SU-DHL-6 (cell line): ENCODE measurements at regions not wholly inside any gene's neighbourhood (a gene's known extent, or its start where the extent isn't known, plus 50 kb on each side); places are given as distances from the start of the nearest gene placed in this dataset.
"Not testable (repeated sequence)": the region's sequence is repeated elsewhere in the genome, so short reads cannot be mapped to it uniquely, and the experiment has no call there.

Experiments
- H2AFZ ChIP-seq: fragments of 200-600 bp; sonication (generic); 2 replicates; pipeline ENCODE4 v1.6.1; 2014; ENCODE audit warnings: low read depth, mild to moderate bottlenecking, moderate library complexity, mixed read lengths, antibody characterized with exemption, low read length; ENCODE audit not compliant: severe bottlenecking
- H3F3A ChIP-seq: fragments of 200-600 bp; shearing (Covaris generic); 2 replicates; pipeline ENCODE4 v1.6.0; 2016; ENCODE audit warnings: antibody characterized with exemption, mild to moderate bottlenecking; ENCODE audit not compliant: insufficient read depth
- H3K27ac ChIP-seq: fragments of 200-600 bp; sonication (generic); 2 replicates; pipeline ENCODE4 v1.5.1; 2016; ENCODE audit warnings: low read depth, mild to moderate bottlenecking, low read length, moderate library complexity, mixed read lengths
- H3K27me3 ChIP-seq: fragments of 200-600 bp; sonication (generic), shearing (Covaris generic); 2 replicates; pipeline ENCODE4 v1.6.0; 2014; ENCODE audit warnings: mild to moderate bottlenecking, low read length
- H3K36me3 ChIP-seq: fragments of 200-600 bp; sonication (generic); 2 replicates; pipeline ENCODE4 v1.6.1; 2014; ENCODE audit warnings: mild to moderate bottlenecking, low read length, mixed read lengths
- H3K4me2 ChIP-seq: fragments of 300-600, 200-600 bp; shearing (Covaris generic), sonication (generic); 2 replicates; pipeline ENCODE4 v1.6.0; 2014; ENCODE audit warnings: low read length, low read depth, mild to moderate bottlenecking; ENCODE audit not compliant: poor library complexity, severe bottlenecking
- H3K4me3 ChIP-seq: fragments of 200-600 bp; sonication (generic); 2 replicates; pipeline ENCODE4 v1.5.1; 2014; ENCODE audit warnings: antibody characterized with exemption, low read length, mild to moderate bottlenecking, mixed read lengths; ENCODE audit not compliant: insufficient read depth, poor library complexity, severe bottlenecking
- H3K79me2 ChIP-seq: fragments of 200-600 bp; sonication (generic); 2 replicates; pipeline ENCODE4 v1.6.1; 2014; ENCODE audit warnings: mild to moderate bottlenecking, low read length, moderate library complexity; ENCODE audit not compliant: insufficient read depth
- H3K9ac ChIP-seq: fragments of 200-600 bp; sonication (generic); 2 replicates; pipeline ENCODE4 v1.7.0; 2014; ENCODE audit warnings: mild to moderate bottlenecking, low read length
- H3K9me2 ChIP-seq: fragments of 200-600 bp; sonication (generic); replicated peaks from 2 replicates; pipeline ENCODE4 v1.6.1; 2014; ENCODE audit warnings: low read length; ENCODE audit not compliant: insufficient read depth
- H3K9me3 ChIP-seq: fragments of 200-600 bp; sonication (generic); 2 replicates; pipeline ENCODE4 v1.6.1; 2014; ENCODE audit warnings: low read length, mixed read lengths; ENCODE audit not compliant: insufficient read depth
- H4K20me1 ChIP-seq: fragments of 200-600 bp; sonication (generic); 2 replicates; pipeline ENCODE4 v1.6.1; 2014; ENCODE audit warnings: low read depth, mild to moderate bottlenecking, antibody characterized with exemption, low read length, moderate library complexity, mixed read lengths
- EZH2phosphoT487 ChIP-seq: fragments of 200-600 bp; sonication (generic), shearing (Covaris generic); conservative IDR thresholded peaks from 2 replicates; pipeline ENCODE4 v1.6.1; 2018; ENCODE audit warnings: mild to moderate bottlenecking, antibody characterized with exemption, low read length, moderate library complexity, mixed read lengths
- TF ChIP-seq, protein P1 (sequence below): fragments of 200-600 bp; sonication (generic); IDR thresholded peaks from one replicate; pipeline ENCODE4 v1.5.1; 2017; ENCODE audit warnings: antibody characterized with exemption, mild to moderate bottlenecking, low read length, moderate library complexity; ENCODE audit not compliant: insufficient read depth, poor library complexity, severe bottlenecking

DNA sequence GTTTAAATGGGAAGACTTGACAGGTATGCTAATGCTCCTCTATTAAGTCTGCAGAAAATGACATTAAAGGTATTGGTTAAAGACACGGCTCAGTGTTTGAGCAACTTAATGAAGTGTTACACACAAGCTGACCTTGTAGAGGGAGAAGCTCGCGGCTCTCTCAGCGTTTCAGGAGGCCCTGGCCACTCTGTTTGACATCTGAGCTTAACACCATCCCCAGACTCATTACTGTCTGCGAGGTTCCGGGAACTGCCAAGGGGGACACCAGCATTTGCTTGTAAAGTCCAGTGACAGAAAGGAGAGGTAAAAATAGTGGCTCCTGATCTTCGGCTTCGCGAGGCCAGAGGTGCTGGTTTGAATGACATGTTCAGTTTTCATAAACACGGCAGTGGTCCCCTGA, 540.7 kb upstream of the CADM1 start:
- no peak overlapping the region for H3K4me2 ChIP-seq
- no peaks in the 10 kb centered on the region; the same call in 1 of the 2 replicates for H3K27me3 ChIP-seq
- no peak overlapping the region for H3K9ac ChIP-seq
- H3K79me2 ChIP-seq, result no peaks in the 10 kb centered on the region
- H4K20me1 ChIP-seq, result no peaks in the 10 kb centered on the region
- H3K36me3 ChIP-seq, result no peaks in the 10 kb centered on the region
- H2AFZ ChIP-seq, result no peak overlapping the region
- no peak overlapping the region for H3K4me3 ChIP-seq
- H3K27ac ChIP-seq, result no peak overlapping the region
- H3K9me3 ChIP-seq, result no peaks in the 10 kb centered on the region
- H3K9me2 ChIP-seq, result no peaks in the 10 kb centered on the region
- TF ChIP-seq EZH2phosphoT487, result no peak
- TF ChIP-seq, protein P1, sequence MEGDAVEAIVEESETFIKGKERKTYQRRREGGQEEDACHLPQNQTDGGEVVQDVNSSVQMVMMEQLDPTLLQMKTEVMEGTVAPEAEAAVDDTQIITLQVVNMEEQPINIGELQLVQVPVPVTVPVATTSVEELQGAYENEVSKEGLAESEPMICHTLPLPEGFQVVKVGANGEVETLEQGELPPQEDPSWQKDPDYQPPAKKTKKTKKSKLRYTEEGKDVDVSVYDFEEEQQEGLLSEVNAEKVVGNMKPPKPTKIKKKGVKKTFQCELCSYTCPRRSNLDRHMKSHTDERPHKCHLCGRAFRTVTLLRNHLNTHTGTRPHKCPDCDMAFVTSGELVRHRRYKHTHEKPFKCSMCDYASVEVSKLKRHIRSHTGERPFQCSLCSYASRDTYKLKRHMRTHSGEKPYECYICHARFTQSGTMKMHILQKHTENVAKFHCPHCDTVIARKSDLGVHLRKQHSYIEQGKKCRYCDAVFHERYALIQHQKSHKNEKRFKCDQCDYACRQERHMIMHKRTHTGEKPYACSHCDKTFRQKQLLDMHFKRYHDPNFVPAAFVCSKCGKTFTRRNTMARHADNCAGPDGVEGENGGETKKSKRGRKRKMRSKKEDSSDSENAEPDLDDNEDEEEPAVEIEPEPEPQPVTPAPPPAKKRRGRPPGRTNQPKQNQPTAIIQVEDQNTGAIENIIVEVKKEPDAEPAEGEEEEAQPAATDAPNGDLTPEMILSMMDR, result no peak
- no peaks in the 10 kb centered on the region for H3F3A ChIP-seq

DNA sequence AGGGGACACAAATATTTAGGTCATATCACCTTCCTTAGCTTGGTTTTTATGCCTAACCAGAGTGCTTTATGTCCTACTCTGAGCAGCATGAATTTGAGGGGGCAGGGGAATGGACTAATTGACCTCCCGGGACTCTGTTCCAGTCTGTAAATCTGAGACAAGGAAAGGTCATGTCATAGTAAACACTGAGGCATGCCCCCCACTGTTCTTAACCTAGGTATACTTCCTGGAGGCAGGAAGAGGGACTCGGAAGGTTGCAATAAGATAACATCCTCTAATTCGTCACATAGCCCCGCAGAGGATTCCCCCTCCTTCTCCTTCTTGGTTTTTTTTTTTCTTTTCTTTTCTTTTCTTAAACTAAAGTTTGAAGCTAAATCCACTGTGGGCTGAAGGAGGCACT, 540.3 kb upstream of the CADM1 start:
- H3K27me3 ChIP-seq, result no peaks in the 10 kb centered on the region; the same call in 1 of the 2 replicates
- no peaks in the 10 kb centered on the region for H3F3A ChIP-seq
- H3K36me3 ChIP-seq, result no peaks in the 10 kb centered on the region
- H3K79me2 ChIP-seq, result no peaks in the 10 kb centered on the region
- H3K9me2 ChIP-seq, result no peaks in the 10 kb centered on the region
- H3K27ac ChIP-seq, result no peak overlapping the region
- no peak overlapping the region for H3K4me2 ChIP-seq
- no peaks in the 10 kb centered on the region for H3K9me3 ChIP-seq
- no peak overlapping the region for H3K4me3 ChIP-seq
- H2AFZ ChIP-seq, result no peak overlapping the region
- no peaks in the 10 kb centered on the region for H4K20me1 ChIP-seq
- H3K9ac ChIP-seq, result no peak overlapping the region
- TF ChIP-seq EZH2phosphoT487, result no peak
- TF ChIP-seq, protein P1, result no peak

DNA sequence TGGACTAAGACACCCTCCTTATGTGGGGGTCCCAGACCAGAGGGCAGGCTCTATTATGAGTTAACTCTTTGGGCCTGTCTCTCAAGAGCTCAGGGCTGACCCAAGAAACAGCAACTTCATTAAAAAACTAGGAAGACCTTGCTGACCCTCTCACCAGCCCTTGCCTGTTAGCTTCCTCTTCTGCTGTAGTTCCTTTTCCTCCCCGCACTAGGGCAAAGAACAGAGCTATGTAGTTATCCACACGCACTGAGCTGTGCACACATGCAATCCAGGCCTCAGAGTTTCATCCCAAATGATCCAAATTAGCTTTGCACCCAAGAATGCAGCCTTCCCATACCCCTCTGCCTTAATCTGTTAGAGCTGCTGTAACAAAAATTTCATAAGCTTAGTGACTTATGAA, 539.6 kb upstream of the CADM1 start:
- no peaks in the 10 kb centered on the region for H4K20me1 ChIP-seq
- H3K9me3 ChIP-seq, result no peaks in the 10 kb centered on the region
- no peak overlapping the region for H3K9ac ChIP-seq
- H3K9me2 ChIP-seq, result no peaks in the 10 kb centered on the region
- H3K36me3 ChIP-seq, result no peaks in the 10 kb centered on the region
- no peak overlapping the region for H3K4me2 ChIP-seq
- H3K4me3 ChIP-seq, result no peak overlapping the region
- H3K79me2 ChIP-seq, result no peaks in the 10 kb centered on the region
- no peak overlapping the region for H3K27ac ChIP-seq
- no peak overlapping the region for H2AFZ ChIP-seq
- TF ChIP-seq, protein P1, result no peak
- no peak for TF ChIP-seq EZH2phosphoT487
- no peaks in the 10 kb centered on the region; the same call in 1 of the 2 replicates for H3K27me3 ChIP-seq
- H3F3A ChIP-seq, result no peaks in the 10 kb centered on the region

DNA sequence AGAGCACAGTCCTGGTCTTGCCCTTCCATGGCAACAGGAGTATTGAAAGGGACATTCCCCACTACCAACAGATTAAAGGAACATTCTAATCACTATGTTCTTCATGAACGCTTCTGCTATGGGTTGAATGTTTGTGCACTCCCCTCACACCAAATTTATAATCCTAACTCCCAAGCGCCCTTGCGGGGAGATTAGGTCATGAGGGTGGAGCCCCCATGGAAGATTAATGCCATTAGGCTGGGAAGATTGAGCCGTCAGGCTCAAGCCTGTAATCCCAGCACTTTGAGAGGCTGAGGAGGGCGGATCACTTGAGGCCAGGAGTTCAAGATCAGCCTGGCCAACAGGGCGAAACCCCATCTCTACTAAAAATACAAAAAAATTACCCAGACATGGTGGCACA, 538.8 kb upstream of the CADM1 start:
- not testable (repeated sequence) for H3K27me3 ChIP-seq, H4K20me1 ChIP-seq, H3K27ac ChIP-seq, H3K79me2 ChIP-seq, H3K36me3 ChIP-seq, H3K9ac ChIP-seq, H3F3A ChIP-seq, H3K4me3 ChIP-seq, H2AFZ ChIP-seq, H3K9me2 ChIP-seq, H3K9me3 ChIP-seq, H3K4me2 ChIP-seq
